ENCODE measurements at regions not wholly inside any gene's neighbourhood (a gene's known extent, or its start where the extent isn't known, plus 50 kb on each side); places are given as distances from the start of the nearest gene placed in this dataset.

GRCh38 chr4:100820249-100820648 is 302.4 kb upstream of the EMCN start:
- no peaks in the 10 kb centered on the region for H3K27me3 ChIP-seq (ENCODE audit: control insufficient read depth, insufficient read depth, low read length)
- H3K4me3 ChIP-seq (ENCODE audit: low read depth, low read length): no peak overlapping the region
- H3K36me3 ChIP-seq (ENCODE audit: control insufficient read depth, insufficient read depth, low read length): no peaks in the 10 kb centered on the region
- no peak for DNase-seq (ENCODE audit: low read depth)
- TF ChIP-seq CTCF (IDR thresholded peaks at IDR 0.05; ENCODE audit: insufficient read depth, low read length, poor library complexity, severe bottlenecking): no peak

GRCh38 chr4:100819505-100819904 is 301.7 kb upstream of the EMCN start:
- H3K36me3 ChIP-seq (ENCODE audit: control insufficient read depth, insufficient read depth, low read length): no peaks in the 10 kb centered on the region
- no peak overlapping the region for H3K4me3 ChIP-seq (ENCODE audit: low read depth, low read length)
- H3K27me3 ChIP-seq (ENCODE audit: control insufficient read depth, insufficient read depth, low read length): no peaks in the 10 kb centered on the region
- no peak for DNase-seq (ENCODE audit: low read depth)
- no peak for TF ChIP-seq CTCF (IDR thresholded peaks at IDR 0.05; ENCODE audit: insufficient read depth, low read length, poor library complexity, severe bottlenecking)

- no peak for TF ChIP-seq CTCF (IDR thresholded peaks at IDR 0.05; ENCODE audit: insufficient read depth, low read length, poor library complexity, severe bottlenecking)
- H3K36me3 ChIP-seq (ENCODE audit: control insufficient read depth, insufficient read depth, low read length): no peaks in the 10 kb centered on the region
- DNase-seq (ENCODE audit: low read depth): no peak
- H3K4me3 ChIP-seq (ENCODE audit: low read depth, low read length): no peak overlapping the region
- H3K27me3 ChIP-seq (ENCODE audit: control insufficient read depth, insufficient read depth, low read length): no peaks in the 10 kb centered on the region
These were observed 298.7 kb upstream of the EMCN start for GRCh38 chr4:100816436-100817045.

GRCh38 chr4:100811046-100811445 is 293.2 kb upstream of the EMCN start:
- Histone ChIP-seq H3K4me3 (ENCODE audit: low read depth, low read length) (no peak overlapping the region), H3K27me3 (ENCODE audit: control insufficient read depth, insufficient read depth, low read length) (no peaks in the 10 kb centered on the region), H3K36me3 (ENCODE audit: control insufficient read depth, insufficient read depth, low read length) (no peaks in the 10 kb centered on the region)
- DNase-seq (ENCODE audit: low read depth): no peak
- TF ChIP-seq CTCF (IDR thresholded peaks at IDR 0.05; ENCODE audit: insufficient read depth, low read length, poor library complexity, severe bottlenecking): no peak

GRCh38 chr4:100809506-100809905 is 291.7 kb upstream of the EMCN start:
- Histone ChIP-seq H3K36me3 (ENCODE audit: control insufficient read depth, insufficient read depth, low read length) (no peaks in the 10 kb centered on the region), H3K27me3 (ENCODE audit: control insufficient read depth, insufficient read depth, low read length) (no peaks in the 10 kb centered on the region), H3K4me3 (ENCODE audit: low read depth, low read length) (no peak overlapping the region)
- no peak for DNase-seq (ENCODE audit: low read depth)
- TF ChIP-seq CTCF (IDR thresholded peaks at IDR 0.05; ENCODE audit: insufficient read depth, low read length, poor library complexity, severe bottlenecking): no peak

GRCh38 chr4:100806988-100807387 is 289.2 kb upstream of the EMCN start:
- Histone ChIP-seq H3K27me3 (ENCODE audit: control insufficient read depth, insufficient read depth, low read length) (no peaks in the 10 kb centered on the region), H3K4me3 (ENCODE audit: low read depth, low read length) (no peak overlapping the region), H3K36me3 (ENCODE audit: control insufficient read depth, insufficient read depth, low read length) (no peaks in the 10 kb centered on the region)
- no peak for TF ChIP-seq CTCF (IDR thresholded peaks at IDR 0.05; ENCODE audit: insufficient read depth, low read length, poor library complexity, severe bottlenecking)
- DNase-seq (ENCODE audit: low read depth): no peak
